ENCODE measurements at regions not wholly inside any gene's neighbourhood (a gene's known extent, or its start where the extent isn't known, plus 50 kb on each side); places are given as distances from the start of the nearest gene placed in this dataset.

DNA sequence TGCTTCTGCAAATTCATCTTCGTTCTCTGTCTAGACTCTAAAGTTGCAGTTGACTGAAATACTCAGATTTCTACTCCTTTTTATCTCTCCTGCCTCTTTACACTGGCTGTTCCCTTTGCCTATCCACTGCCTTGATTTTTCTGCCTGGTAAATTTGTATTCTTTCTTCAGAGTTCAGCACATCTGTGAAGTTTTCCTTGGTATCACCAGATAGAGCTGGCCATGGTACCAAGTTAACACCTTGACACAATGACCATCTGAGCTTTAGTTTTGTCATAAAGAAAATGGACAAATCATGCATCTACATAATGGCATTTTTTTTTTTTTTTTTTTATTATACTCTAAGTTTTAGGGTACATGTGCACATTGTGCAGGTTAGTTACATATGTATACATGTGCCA, 143.0 kb downstream of the PPP1R3A start:
- TF ChIP-seq EZH2phosphoT487 (IDR thresholded peaks at IDR 0.05; ENCODE audit: borderline replicate concordance): no peak
- TF ChIP-seq CTCF (conservative IDR thresholded peaks at IDR 0.05; ENCODE audit: low read length): no peak
